Fibroblast of lung (primary cell): ENCODE measurements at regions not wholly inside any gene's neighbourhood (a gene's known extent, or its start where the extent isn't known, plus 50 kb on each side); places are given as distances from the start of the nearest gene placed in this dataset.

Source experiments
- EZH2 ChIP-seq: IDR thresholded peaks from 2 replicates; pipeline ENCODE4 v1.5.1; 2012; ENCODE audit warnings: low read length, control low read depth, mild to moderate bottlenecking; ENCODE audit errors: missing control alignments
- TF ChIP-seq, protein P1 (sequence below), 2 donors: IDR thresholded peaks in 1 of 2; conservative IDR thresholded peaks in 1 of 2; 1 replicate in 1 of 2; 2 replicates in 1 of 2; pipeline ENCODE4 v1.5.1; 2011 to 2012; ENCODE audit warnings: low read length in 2 of 2, control low read depth in 1 of 2, inconsistent platforms in 1 of 2, low read depth in 1 of 2, mild to moderate bottlenecking in 1 of 2

DNA sequence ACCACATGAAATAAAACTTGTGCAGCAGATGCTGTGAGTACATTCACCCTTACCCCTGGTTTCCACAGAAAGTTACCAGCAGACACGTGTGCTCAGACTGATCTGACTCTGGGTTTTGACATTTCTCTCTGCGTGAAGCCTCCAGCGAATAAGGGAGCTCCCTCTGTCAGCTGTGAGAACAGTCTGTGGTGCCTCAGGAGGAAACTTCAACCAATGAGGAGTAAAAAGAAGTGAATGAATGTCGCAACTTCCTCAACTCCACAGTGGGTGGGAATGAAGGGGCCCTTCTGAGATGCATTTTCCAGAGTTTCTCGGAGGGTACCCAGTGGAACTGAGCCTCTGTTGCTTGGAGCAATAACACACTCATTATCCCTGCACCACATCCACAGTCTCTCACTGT, 743.4 kb downstream of the TNS3 start:
- TF ChIP-seq, protein P1, sequence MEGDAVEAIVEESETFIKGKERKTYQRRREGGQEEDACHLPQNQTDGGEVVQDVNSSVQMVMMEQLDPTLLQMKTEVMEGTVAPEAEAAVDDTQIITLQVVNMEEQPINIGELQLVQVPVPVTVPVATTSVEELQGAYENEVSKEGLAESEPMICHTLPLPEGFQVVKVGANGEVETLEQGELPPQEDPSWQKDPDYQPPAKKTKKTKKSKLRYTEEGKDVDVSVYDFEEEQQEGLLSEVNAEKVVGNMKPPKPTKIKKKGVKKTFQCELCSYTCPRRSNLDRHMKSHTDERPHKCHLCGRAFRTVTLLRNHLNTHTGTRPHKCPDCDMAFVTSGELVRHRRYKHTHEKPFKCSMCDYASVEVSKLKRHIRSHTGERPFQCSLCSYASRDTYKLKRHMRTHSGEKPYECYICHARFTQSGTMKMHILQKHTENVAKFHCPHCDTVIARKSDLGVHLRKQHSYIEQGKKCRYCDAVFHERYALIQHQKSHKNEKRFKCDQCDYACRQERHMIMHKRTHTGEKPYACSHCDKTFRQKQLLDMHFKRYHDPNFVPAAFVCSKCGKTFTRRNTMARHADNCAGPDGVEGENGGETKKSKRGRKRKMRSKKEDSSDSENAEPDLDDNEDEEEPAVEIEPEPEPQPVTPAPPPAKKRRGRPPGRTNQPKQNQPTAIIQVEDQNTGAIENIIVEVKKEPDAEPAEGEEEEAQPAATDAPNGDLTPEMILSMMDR (conservative IDR thresholded peaks at IDR 0.05 in 1 of 2, IDR thresholded peaks at IDR 0.05 in 1 of 2; ENCODE audit: low read depth in 1 of 2, low read length in 2 of 2) = no peak
- TF ChIP-seq EZH2 = no peak
